Panc1 (cell line): ENCODE measurements at regions not wholly inside any gene's neighbourhood (a gene's known extent, or its start where the extent isn't known, plus 50 kb on each side); places are given as distances from the start of the nearest gene placed in this dataset.

ENCODE experiments used
- TF ChIP-seq, protein P1 (sequence below): fragments of 450-650 bp; IDR thresholded peaks from 2 replicates; pipeline ENCODE4 v1.5.1; 2017; ENCODE audit warnings: mild to moderate bottlenecking
- TF ChIP-seq, protein P2 (sequence below), 2 experiments: IDR thresholded peaks; 2 replicates each; pipeline ENCODE4 v1.6.1; 2011 to 2012; ENCODE audit warnings: low read depth in 2 of 2, control low read depth in 1 of 2, low read length in 1 of 2, mild to moderate bottlenecking in 1 of 2, moderate library complexity in 1 of 2; ENCODE audit not compliant: insufficient read depth in 1 of 2

DNA sequence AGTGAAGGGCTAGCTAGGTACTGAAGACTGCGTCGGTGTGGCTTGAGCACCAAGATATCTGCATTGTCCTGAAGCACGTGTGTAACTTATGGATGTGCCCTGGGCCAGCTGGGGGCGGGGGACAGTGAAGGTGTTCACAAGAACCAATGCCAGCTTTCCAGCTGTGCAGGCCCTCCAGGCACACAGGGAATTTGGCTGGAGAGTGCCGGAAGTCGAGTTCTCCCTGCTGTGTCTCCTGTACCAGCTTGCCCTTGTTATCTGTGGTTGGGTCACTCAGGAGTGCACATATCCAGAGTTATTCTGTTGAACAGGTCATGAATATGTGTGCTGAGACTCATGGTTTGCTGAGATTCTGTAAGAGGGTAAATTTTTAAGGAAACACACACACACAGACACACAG lies 75.9 kb upstream of the CRY1 start:
- TF ChIP-seq, protein P1, sequence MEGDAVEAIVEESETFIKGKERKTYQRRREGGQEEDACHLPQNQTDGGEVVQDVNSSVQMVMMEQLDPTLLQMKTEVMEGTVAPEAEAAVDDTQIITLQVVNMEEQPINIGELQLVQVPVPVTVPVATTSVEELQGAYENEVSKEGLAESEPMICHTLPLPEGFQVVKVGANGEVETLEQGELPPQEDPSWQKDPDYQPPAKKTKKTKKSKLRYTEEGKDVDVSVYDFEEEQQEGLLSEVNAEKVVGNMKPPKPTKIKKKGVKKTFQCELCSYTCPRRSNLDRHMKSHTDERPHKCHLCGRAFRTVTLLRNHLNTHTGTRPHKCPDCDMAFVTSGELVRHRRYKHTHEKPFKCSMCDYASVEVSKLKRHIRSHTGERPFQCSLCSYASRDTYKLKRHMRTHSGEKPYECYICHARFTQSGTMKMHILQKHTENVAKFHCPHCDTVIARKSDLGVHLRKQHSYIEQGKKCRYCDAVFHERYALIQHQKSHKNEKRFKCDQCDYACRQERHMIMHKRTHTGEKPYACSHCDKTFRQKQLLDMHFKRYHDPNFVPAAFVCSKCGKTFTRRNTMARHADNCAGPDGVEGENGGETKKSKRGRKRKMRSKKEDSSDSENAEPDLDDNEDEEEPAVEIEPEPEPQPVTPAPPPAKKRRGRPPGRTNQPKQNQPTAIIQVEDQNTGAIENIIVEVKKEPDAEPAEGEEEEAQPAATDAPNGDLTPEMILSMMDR: no peak
- TF ChIP-seq, protein P2, sequence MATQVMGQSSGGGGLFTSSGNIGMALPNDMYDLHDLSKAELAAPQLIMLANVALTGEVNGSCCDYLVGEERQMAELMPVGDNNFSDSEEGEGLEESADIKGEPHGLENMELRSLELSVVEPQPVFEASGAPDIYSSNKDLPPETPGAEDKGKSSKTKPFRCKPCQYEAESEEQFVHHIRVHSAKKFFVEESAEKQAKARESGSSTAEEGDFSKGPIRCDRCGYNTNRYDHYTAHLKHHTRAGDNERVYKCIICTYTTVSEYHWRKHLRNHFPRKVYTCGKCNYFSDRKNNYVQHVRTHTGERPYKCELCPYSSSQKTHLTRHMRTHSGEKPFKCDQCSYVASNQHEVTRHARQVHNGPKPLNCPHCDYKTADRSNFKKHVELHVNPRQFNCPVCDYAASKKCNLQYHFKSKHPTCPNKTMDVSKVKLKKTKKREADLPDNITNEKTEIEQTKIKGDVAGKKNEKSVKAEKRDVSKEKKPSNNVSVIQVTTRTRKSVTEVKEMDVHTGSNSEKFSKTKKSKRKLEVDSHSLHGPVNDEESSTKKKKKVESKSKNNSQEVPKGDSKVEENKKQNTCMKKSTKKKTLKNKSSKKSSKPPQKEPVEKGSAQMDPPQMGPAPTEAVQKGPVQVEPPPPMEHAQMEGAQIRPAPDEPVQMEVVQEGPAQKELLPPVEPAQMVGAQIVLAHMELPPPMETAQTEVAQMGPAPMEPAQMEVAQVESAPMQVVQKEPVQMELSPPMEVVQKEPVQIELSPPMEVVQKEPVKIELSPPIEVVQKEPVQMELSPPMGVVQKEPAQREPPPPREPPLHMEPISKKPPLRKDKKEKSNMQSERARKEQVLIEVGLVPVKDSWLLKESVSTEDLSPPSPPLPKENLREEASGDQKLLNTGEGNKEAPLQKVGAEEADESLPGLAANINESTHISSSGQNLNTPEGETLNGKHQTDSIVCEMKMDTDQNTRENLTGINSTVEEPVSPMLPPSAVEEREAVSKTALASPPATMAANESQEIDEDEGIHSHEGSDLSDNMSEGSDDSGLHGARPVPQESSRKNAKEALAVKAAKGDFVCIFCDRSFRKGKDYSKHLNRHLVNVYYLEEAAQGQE (IDR thresholded peaks at IDR 0.05; ENCODE audit: insufficient read depth in 1 of 2, low read depth in 2 of 2, low read length in 1 of 2): no peak
